Heart left ventricle (tissue), 16 donors: ENCODE measurements at regions not wholly inside any gene's neighbourhood (a gene's known extent, or its start where the extent isn't known, plus 50 kb on each side); places are given as distances from the start of the nearest gene placed in this dataset.

ENCODE experiments used
- ATAC-seq, 4 donors: fragments of 200-7000 bp; cut with Tn5 transposase; one replicate each; pipeline ENCODE4 v1.9.1; 2020 to 2022; ENCODE audit warnings: moderate library complexity in 4 of 4, mild to moderate bottlenecking in 3 of 4, moderate number of reproducible peaks in 1 of 4
- DNase-seq, 5 donors: peaks; one replicate each; pipeline ENCODE4 v3.0.0-alpha.2; 2020
- H3K27ac ChIP-seq, 12 donors: fragments of 200-600 bp; sonication (generic) in 4 of 12; one replicate each; pipeline versions ENCODE4 v1.5.0 to v1.8.0; 2016 to 2022; ENCODE audit warnings: mild to moderate bottlenecking in 2 of 12
- H3K27me3 ChIP-seq, 9 donors: fragments of 200-600 bp; sonication (generic) in 2 of 9; one replicate each; pipeline versions ENCODE4 v1.5.1 to v1.8.0; 2016 to 2022; ENCODE audit warnings: mild to moderate bottlenecking in 3 of 9
- H3K36me3 ChIP-seq, 9 donors: fragments of 200-600 bp; sonication (generic) in 2 of 9; one replicate each; pipeline versions ENCODE4 v1.5.0 to v1.8.0; 2018 to 2022; ENCODE audit warnings: mild to moderate bottlenecking in 2 of 9
- H3K4me1 ChIP-seq, 12 donors: fragments of 200-600 bp; sonication (generic) in 4 of 12; one replicate each; pipeline versions ENCODE4 v1.5.0 to v1.8.0; 2016 to 2022; ENCODE audit warnings: mild to moderate bottlenecking in 3 of 12
- H3K4me3 ChIP-seq, 12 donors: fragments of 200-600 bp; sonication (generic) in 4 of 12; one replicate each; pipeline versions ENCODE4 v1.5.0 to v1.8.0; 2017 to 2022; ENCODE audit warnings: mild to moderate bottlenecking in 9 of 12, moderate library complexity in 4 of 12
- H3K9me3 ChIP-seq, 12 donors: fragments of 200-600 bp; sonication (generic) in 4 of 12; one replicate each; pipeline versions ENCODE4 v1.5.0 to v1.8.0; 2016 to 2022; ENCODE audit warnings: mild to moderate bottlenecking in 1 of 12
- POLR2A ChIP-seq, 2 donors: fragments of 450-650 bp; IDR thresholded peaks; one replicate each; pipeline ENCODE4 v1.6.1; 2017; ENCODE audit warnings: antibody characterized with exemption in 2 of 2, mild to moderate bottlenecking in 2 of 2, moderate library complexity in 2 of 2
- WGBS, 4 donors: extraction: QIAGEN DNeasy Blood & Tissue Kit in 2 of 4; methylation state at CpG; one replicate each; pipeline versions ENCODE4 v1.1.5 to v1.1.7; 2013 to 2018; 5-methylcytosine and 5-hydroxymethylcytosine counted together
- intact Hi-C, 10 donors: fragments of 100-400 bp; cut with DNase I; formaldehyde crosslinking; loops; one replicate each; pipeline versions ENCODE4 v1.11.1 to v1.14.2; 2022
- TF ChIP-seq, protein P1 (sequence below), 12 donors: fragments of 200-600 bp; sonication (generic) in 4 of 12; IDR thresholded peaks; one replicate each; pipeline versions ENCODE4 v1.5.0 to v1.8.0; 2018 to 2022; ENCODE audit warnings: antibody characterized with exemption in 12 of 12, mild to moderate bottlenecking in 5 of 12
- donor health status: ischemic (EF 13 %, LVEDD 7.1; RV severe dilation, severe dysfunction).
- donor health status: healthy with polysubstance abuse.
- donor health status: DM: no; HTN: yes; CAD: no.
- donor health status: DM: no; HTN: no; CAD: no.
- donor health status: ischemic (EF 25% LVEDD 6.9; RV normal size, moderate dysfunction).
- donor health status: ischemic (EF 25% LVEDD 5.7; RV mildly dilated, moderate dysfunction).
- donor health status: healthy.
- donor health status: DM: yes; HTN: yes; CAD: no.
- donor health status: ischemic (EF 35%, LVEDD 5.7; RV mildly dilated, moderate dysfunction).
- donor health status: nonischemic (EF 11% LVEDD 7.7; RV severe dilation, severe dysfunction).
- donor health status: DM: yes; HTN: yes; CAD: no.
- donor health status: PGD.
- donor health status: ischemic (EF 29% LVEDD 5.4; RV normal size, mild dysfunction).
- donor health status: nonischemic (EF 23%, LVEDD 6.1; RV moderate dilation, normal function).

DNA sequence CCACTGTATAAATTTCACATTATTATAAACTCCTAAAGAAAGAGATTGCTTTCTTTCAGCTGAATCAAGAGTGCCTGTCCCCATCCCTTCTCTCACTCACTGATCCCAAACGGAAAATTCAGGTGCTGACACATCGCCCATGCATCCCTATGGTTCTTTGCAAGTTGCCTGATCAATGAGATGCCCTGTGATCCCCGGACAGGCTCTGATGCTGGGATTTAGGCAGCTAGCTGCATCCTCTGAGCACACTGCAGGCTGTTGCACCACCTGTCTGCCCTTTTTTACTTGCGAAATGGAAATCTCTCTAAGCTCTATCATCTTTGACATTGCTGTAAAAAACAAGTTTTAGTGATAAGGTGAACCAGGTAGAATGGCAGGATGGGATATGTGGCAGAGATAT lies 456.5 kb downstream of the GATA3 start:
- H3K4me1 ChIP-seq: no peaks in the 10 kb centered on the region
- H3K4me3 ChIP-seq: no peak overlapping the region
- no peaks in the 10 kb centered on the region for H3K9me3 ChIP-seq
- ATAC-seq (no peak), DNase-seq (no peak)
- H3K27me3 ChIP-seq: peaks cover 0 to 14% (median 5%) of the 10 kb centered on the region in 9 donors
- TF ChIP-seq POLR2A (IDR thresholded peaks at IDR 0.05): no peak
- TF ChIP-seq, protein P1, sequence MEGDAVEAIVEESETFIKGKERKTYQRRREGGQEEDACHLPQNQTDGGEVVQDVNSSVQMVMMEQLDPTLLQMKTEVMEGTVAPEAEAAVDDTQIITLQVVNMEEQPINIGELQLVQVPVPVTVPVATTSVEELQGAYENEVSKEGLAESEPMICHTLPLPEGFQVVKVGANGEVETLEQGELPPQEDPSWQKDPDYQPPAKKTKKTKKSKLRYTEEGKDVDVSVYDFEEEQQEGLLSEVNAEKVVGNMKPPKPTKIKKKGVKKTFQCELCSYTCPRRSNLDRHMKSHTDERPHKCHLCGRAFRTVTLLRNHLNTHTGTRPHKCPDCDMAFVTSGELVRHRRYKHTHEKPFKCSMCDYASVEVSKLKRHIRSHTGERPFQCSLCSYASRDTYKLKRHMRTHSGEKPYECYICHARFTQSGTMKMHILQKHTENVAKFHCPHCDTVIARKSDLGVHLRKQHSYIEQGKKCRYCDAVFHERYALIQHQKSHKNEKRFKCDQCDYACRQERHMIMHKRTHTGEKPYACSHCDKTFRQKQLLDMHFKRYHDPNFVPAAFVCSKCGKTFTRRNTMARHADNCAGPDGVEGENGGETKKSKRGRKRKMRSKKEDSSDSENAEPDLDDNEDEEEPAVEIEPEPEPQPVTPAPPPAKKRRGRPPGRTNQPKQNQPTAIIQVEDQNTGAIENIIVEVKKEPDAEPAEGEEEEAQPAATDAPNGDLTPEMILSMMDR (IDR thresholded peaks at IDR 0.05): no peak
- intact Hi-C loops: no loop called here
- no peak overlapping the region for H3K27ac ChIP-seq
- no peaks in the 10 kb centered on the region for H3K36me3 ChIP-seq
- WGBS, 4 donors: 59 to 66% (median 62%) methylated on average over 4 of the region's 4 CpGs

DNA sequence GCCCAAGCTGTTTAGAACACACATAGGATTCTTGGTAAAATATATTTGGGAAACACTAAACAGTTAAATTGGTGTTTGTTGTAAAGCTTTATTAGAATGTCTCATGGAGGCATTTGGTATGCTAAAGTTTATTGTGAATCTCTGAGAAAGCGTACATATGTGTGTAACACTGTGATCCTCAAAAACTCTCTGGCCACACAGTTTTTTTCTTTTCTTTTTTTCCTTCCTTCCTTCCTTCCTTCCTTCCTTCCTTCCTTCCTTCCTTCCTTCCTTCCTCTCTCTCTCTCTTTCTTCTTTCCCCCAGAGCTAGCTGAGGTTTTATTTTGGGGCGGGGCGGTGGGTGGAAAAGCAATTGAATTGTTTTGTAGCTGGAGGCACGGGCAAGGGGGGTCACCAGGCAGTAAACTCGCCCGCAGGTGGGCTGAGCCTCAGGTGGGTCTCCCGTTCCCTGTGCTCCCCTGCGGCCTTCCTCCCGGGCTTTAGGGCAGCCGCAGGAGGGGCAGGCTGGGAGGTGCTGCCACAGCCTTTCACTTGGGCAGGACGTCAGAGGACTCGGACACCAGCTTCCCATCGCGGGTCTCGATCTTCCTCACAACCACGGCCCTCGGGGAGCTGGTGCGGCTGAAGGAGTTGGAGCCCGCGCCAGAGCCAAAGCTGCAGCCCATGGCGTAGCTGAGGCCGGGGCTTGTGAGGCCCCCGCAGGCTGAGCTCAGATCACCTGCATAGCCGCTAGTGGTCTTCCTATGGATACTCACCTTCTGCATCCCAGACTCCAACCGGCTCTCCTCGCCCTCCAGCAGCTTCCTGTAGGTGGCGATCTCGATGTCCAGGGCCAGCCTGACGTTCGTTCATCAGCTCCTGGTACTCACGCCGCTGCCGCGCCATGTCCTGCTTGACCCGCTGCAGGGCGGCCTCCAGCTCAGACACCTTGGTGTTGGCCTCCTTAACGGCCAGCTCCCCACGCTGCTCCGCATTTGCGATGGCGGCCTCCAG lies 459.0 kb downstream of the GATA3 start:
- H3K9me3 ChIP-seq: no peaks in the 10 kb centered on the region
- no peak for DNase-seq
- H3K4me1 ChIP-seq: no peaks in the 10 kb centered on the region
- no peak overlapping the region for H3K27ac ChIP-seq
- no peaks in the 10 kb centered on the region for H3K36me3 ChIP-seq
- ATAC-seq: no peak
- no peak overlapping the region for H3K4me3 ChIP-seq
- intact Hi-C loops: no loop called here
- peaks cover 0 to 12% (median 2%) of the 10 kb centered on the region in 9 donors for H3K27me3 ChIP-seq
- WGBS, 4 donors: 85 to 87% (median 86%) methylated on average over 13 to 41 of the region's 41 CpGs
- TF ChIP-seq POLR2A (IDR thresholded peaks at IDR 0.05): no peak
- TF ChIP-seq, protein P1 (IDR thresholded peaks at IDR 0.05): no peak

DNA sequence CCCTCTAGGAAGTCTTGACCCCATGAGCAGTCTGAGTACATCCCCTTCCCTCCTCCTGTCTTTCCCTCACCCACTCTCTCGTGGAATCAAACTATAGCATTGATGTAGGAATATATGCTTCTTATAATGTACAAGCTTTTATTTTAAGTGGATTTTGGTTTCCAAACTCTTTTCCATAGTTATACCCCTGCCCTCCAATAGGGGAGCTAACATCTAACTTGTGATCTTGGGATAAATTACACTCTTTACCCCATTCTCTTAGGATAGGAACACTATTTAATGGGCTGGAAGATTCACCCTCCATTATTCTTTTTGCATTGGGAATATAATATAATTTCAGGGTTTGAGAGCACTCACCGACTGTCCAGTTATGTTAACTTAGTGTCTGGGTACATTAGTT lies 465.9 kb downstream of the GATA3 start:
- Histone ChIP-seq H3K4me3 (no peak overlapping the region), H3K9me3 (no peaks in the 10 kb centered on the region), H3K27ac (no peak overlapping the region), H3K4me1 (no peaks in the 10 kb centered on the region), H3K27me3 (peaks cover 0 to 8% (median 0%) of the 10 kb centered on the region in 9 donors), H3K36me3 (no peaks in the 10 kb centered on the region)
- DNase-seq: no peak
- WGBS, 4 donors: 50 to 75% (median 71%) methylated on average over 2 of the region's 2 CpGs
- ATAC-seq: no peak
- intact Hi-C loops: no loop called here
- TF ChIP-seq POLR2A (IDR thresholded peaks at IDR 0.05): no peak
- TF ChIP-seq, protein P1 (IDR thresholded peaks at IDR 0.05): no peak

DNA sequence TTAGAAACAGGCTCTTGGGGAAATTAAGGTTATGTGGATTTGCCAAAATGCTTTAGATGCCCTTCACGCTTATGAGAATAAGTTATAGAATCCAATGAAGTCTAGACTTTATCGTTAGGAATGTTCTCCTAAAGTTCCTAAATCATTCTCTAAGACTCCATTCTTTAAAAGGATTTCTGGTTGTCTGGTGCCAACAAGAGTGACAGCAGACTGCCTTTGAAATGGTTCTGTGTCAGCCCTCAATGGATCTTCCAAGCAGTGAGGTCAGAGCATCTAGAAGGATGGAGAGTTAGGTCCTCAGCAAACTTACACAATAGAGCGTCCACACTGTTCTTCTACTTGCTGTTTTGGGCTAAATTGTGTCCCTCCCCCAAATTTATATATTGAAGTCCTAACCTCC lies 473.3 kb downstream of the GATA3 start:
- intact Hi-C loops: no loop called here
- 85 to 97% (median 91%) methylated on average over 3 of the region's 3 CpGs for WGBS, 4 donors
- Histone ChIP-seq H3K4me3 (no peak overlapping the region), H3K36me3 (no peaks in the 10 kb centered on the region), H3K27me3 (no peaks in the 10 kb centered on the region), H3K4me1 (no peaks in the 10 kb centered on the region), H3K9me3 (peaks cover 0 to 6% (median 0%) of the 10 kb centered on the region in 12 donors), H3K27ac (no peak overlapping the region)
- DNase-seq: no peak
- no peak for ATAC-seq
- TF ChIP-seq, protein P1 (IDR thresholded peaks at IDR 0.05): no peak
- TF ChIP-seq POLR2A (IDR thresholded peaks at IDR 0.05): no peak
